Amniotic stem cell (primary cell): ENCODE measurements at regions not wholly inside any gene's neighbourhood (a gene's known extent, or its start where the extent isn't known, plus 50 kb on each side); places are given as distances from the start of the nearest gene placed in this dataset.
"Not testable (repeated sequence)": the region's sequence is repeated elsewhere in the genome, so short reads cannot be mapped to it uniquely, and the experiment has no call there.

Source experiments
- DNase-seq: peaks from one replicate; lab custom pipeline; 2025; lab: John Stamatoyannopoulos, UW

DNA sequence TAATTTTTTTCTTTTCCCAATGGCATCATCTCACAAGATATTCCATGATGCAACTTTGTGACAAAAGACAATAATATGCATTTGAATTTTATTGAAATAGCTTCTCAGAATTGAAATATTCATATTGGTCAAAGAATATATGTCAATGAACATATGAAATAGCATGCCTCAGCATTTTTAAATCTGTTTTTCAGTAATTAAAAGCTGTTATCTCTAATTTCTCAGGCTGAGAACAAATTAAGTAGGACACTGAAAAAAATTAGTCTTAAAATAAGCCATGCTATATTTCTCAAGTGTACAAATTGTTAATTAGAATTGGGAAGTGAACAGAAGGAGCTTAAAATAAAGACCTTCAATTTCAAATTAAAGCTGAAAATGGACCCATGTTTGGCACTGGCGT, 570.1 kb downstream of the MFSD1 start:
- DNase-seq, result no peak

DNA sequence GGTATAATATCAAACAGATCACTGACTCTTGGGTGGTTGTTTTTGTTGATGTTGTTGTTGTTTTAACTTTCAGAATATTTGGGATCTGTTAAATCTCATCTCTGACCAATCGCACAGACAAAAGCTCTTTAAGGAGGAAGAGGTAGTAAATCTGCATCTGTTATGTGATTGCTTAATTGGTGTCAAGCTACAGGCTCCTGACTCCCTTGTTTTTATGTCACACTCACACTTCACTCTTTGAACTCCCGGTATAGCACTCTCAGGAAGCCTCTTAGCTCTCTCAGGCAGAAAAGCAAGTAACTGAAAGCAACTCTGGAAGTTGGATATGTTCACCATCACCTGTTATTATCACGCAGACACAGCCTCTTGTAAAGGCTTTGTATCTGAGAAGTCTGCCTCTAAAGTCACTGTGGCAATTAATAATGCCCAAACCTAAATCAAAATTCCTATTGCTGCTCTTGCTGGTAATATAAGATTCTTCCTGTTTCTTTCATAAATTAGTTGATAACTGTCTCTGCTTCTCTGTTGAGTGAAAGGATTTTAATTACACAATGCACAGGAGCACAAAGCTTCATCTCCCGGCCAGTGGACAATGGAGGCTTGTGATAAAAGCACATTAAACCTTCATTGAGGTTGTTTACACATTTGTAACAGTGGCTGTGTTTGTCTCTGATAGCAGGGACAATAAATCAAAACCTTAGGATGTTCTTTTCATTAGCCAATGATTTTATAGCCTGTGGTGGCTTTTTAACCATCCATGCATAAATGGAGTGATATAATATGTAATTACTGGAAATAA, 576.7 kb downstream of the MFSD1 start:
- DNase-seq, result no peak

DNA sequence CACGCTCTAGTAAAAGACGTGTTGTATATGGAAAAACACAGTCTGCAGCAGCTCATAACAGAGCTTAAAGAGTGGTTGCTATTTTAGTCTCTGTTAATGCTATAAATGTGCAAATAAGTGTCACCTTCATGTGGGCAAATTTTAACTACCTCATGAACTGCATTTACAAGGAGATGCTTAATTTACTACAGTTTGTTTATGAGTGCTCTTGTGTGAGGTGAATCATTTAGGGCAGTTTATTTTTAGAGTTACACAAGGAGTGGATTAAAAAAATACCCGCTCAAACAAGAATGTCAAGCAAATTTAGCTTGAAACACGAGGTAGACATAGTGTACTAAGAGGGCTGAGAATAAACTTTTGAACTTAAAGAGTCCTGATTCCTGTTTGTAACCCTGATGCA, 579.0 kb downstream of the MFSD1 start:
- DNase-seq, result no peak

DNA sequence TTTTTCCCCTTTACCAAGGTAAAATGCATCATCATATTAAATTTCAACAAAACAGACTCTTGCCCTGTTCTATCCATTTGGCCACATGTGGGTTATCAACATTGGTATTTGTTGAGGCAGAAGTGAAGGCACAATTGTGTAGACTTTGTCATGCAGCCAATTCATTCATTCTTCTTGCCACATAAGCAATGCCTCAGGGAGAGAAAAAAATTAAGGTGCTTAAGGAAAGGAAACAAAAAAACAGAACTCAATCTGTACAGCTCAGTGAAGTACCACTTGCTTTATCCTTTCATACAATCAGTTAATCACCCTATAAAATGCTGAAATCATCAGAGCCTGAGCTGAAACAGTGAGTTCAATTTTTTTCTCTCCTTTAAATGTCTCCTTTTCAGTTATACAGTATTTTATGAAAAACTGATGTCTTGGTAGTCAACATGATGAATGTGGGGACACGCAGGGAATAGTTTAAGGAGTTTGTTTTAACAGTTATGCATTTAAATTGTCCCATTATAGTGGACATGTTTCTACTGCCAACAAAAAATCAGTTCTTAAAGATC, 588.9 kb downstream of the MFSD1 start:
- DNase-seq, result no peak

DNA sequence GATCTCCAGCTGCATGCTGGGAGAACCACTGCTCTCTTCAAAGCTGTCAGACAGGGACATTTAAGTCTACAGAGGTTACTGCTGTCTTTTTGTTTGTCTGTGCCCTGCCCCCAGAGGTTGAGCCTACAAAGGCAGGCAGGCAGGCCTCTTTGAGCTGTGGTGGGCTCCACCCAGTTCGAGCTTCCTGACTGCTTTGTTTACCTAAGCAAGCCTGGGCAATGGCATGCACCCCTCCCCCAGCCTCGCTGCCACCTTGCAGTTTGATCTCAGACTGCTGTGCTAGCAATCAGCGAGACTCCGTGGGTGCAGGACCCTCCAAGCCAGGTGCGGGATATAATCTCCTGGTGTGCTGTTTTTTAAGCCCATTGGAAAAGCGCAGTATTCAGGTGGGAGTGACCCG, 591.0 kb upstream of the IL12A start:
- DNase-seq, result not testable (repeated sequence)

DNA sequence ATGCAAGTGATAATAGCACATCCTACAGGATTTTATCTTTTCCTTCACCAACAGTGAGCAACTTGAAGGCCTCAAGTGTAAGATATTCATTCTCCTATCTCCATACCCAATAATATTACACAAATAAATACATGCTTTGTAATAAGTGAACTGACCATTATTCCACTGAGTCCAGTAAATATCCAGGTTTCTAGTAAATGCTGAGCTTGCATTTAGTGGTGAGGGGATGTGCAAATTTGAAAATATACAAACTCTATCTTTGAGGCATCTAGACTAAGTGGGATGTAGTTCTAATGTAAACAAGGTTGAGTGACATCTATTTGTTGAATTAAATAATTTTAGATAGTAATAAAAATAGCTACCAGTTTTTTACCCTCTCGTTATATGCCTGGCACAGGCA, 587.6 kb upstream of the IL12A start:
- no peak for DNase-seq

DNA sequence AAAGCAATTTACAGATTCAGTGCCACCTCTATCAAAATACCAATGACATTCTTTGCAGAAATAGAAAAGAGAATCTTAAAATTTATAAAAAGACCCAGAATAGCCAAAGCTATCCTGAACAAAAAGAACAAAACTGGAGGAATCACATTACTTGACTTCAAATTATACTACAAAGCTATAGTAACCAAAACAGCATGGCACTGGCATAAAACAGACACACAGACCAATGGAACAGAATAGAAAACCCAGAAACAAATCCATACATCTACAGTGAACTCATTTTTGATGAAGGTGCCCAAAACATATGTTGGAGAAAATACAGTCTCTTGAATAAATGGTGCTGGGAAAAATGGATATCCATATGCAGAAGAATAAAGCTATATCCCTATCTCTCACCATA, 578.9 kb upstream of the IL12A start:
- DNase-seq, result not testable (repeated sequence)

DNA sequence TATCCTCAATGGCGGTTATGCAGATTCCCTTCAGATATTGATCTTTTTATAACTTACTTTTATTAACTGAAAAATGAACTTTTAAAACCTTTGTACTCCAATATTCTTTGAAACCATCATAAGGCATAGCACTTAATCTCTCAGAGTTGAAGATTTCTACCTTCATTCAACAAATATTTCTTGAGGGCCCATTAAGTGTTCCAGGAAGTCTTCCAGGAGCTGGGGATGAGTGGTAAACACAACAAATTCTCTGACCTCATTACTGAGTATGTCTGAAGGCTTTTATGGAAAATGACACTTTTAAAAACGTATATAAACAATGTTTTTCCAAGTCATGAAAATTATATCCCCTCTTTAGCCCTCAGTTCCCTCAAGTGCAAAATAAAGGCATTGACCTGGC, 575.3 kb upstream of the IL12A start:
- DNase-seq, result no peak

DNA sequence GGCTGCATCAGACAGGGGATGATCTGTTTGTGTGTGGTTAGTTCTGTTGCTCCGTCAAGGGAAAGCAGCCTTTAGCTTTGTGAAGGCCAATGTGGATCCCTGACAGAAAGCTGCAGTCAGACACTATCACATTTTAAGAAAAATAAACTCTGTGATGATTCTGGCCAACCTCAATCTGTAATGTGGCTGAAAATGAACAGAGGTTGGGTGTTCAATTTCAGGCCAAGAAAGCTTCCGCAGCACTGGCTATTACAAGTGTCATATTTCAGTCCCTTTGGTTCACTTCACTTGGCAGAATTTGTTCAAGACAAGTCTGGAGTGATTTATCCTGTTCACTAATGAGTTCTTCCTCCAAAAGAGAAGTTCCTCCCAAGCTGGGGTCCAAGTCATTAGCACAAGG, 571.8 kb upstream of the IL12A start:
- no peak for DNase-seq

DNA sequence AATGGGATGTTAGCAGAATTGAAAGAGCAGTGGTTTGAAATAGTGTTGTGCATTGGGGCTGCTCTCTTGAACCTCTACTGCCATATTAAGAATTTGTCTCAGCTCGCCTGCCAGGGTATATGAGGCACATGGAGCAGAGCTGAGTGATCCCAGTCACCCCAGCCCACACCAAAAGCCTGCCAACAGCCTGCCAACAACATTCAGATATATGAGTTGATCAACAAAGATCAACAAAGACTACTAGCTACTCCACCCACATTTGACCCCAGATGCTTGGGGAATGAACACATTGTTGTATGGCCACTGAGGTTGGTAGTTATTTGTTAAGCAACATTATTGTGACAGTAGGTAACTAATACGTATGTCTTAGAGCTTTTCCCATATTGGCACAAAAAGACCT, 570.9 kb upstream of the IL12A start:
- no peak for DNase-seq

DNA sequence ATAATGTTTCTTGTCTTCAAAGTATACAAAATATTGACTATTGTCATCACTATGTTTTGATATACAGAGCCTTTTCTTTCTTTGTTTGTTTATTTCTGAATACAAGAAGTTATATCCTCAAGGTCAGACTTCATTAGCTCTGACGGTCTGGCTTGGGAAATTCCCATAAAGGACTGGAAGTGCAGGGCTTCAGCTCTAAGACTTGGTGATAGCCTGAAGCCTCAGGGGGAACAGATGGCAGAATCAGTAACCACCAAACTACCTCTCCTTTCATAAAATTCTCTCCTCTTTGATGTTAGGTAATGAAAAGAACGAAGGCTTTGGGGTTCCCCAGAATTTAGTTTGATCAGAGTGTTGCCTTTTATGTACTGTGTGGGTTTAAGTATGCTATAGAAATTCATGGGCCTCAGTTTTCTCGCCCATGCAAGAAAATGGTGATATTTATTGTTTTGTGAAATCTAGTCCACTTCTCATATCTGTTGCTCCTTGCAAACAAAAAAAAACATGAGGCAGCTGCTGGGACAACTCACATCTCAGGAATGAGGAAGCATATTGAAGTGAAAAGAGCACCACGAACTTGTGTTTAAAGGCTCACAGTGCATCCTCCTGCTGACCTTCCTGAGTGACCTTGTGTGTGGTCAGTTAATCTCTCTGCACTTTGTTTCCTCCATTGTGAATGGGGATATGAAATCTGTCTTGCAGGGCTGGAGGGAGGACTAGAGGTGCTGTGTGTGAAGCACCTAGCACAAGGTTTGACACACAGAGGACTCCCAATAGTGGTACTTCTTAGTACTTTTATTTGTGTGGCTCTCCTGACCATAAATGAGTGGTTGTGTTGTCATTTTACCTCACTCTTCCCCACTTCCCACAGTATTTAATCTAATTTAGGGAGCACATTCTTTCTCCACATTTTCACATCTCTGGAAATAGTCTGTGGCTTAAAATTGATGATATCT, 569.8 kb upstream of the IL12A start:
- DNase-seq, result peak; percentile 2

DNA sequence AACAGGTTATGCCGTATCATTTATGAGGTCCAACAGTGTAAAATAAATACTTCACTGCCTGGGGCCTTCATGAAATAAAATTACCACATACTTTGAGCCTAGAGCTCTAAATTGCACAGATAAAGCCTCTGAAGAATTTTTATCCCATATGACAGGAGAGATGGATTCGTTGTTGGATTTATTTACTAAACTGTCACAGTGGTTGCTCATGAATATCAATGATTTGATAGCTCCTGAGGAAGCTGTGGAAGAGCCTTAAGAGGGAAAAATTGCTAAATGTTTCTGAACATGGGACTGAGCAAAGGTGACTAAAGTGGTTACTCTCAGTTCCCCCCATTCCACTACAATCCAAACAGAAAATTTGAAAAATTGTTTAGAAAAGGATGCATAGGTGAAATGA, 558.9 kb upstream of the IL12A start:
- DNase-seq, result no peak

DNA sequence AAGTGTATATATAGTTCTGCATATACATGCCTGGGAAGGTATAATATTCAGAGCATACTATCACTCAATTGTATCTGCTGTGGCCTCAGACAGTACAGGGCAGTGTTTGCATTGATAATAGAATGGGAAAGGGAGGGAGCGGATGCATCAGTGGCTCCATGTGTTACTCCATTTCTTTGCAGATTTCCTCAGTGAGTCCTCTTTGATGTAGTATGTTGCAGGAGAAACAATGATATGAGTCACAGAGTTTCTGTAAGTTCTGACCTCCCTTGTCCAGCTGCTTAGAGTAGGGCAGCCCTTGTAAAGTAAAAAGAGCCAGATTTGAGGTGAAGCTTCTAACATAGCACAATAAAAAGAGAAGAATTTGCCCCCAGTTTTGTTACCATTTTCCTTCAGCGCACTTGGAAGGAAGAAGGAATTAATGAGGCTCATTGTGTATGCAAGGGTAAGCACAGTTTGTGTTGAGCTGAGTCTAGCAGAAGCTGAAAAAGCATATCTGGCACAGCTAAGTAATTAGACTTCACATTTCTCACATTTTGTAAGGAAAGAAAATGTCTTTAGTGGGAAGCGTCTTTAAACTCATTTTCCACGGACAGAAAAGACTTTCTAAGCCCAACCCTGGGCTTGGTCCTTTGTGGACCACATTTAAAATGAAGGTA, 555.8 kb upstream of the IL12A start:
- DNase-seq, result no peak

DNA sequence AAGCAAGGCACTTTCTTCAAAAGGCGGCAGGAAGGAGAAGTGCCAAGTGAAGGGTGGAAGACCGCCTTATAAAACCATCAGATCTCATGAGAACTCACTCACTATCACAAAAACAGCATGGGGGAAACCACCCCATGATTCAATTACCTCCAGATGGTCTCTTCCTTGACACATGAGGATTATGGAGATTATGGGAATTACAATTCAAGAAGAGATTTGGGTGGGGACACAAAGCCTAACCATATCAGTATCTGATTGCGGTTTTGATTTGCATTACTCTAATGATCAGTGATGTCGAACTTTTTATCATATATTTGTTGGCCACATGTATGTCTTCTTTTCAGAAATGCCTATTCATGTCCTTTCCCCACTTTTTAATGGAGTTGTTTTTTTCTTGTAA, 549.3 kb upstream of the IL12A start:
- DNase-seq, result no peak

DNA sequence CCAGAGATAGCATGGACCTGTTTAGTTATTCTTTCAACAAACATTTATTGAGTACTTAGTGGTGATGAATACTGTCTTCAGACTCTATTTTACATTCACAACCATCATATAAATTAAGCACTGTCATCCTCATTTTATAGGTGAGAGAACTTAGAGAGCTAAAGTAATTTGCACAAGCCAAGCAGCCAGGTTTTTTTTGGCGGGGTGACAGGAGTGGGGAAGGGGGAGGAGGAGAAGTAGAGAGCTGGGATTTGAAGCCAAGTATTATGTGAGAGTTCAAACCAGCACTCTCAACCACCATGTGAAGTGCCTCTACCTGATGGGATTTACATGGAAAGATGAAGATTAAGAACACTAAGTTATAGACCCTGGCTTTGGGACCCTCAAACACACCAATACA, 547.4 kb upstream of the IL12A start:
- no peak for DNase-seq

DNA sequence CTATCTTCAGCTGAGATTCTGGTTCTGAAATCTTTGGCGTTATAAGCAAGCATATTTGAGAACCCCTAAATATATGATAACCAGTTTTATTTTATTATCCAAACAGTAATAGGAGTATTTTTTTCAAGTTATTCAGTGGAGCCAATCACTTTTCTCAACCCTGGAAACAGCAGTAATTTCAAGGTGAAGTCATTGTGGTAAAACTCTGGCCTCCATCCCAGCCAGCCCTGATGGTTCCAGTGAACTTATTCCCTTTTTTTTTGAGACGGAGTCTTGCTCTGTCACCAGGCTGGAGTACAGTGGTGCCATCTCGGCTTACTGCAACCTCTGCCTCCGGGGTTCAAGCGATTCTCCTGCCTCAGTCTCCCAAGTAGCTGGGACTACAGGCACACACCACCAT, 545.4 kb upstream of the IL12A start:
- DNase-seq, result no peak

DNA sequence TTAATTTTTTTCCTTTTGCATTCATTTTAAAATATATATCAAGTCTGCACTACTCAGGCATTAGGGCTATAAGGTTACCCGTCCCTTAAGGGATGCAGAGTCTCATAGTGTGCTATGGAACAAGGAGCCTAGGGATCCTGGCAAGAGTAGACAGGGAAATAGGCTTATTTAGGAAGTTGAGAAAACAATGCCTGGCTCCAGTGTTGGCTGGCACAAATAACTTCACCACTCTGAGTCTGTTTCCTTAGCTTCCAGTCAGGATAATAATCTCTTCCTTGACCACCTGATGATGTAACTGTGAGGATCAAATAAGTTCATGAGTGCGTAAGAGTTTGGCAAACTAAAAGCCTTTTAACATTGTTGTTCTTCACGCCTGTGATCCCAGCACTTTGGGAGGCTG, 540.8 kb upstream of the IL12A start:
- DNase-seq, result no peak

DNA sequence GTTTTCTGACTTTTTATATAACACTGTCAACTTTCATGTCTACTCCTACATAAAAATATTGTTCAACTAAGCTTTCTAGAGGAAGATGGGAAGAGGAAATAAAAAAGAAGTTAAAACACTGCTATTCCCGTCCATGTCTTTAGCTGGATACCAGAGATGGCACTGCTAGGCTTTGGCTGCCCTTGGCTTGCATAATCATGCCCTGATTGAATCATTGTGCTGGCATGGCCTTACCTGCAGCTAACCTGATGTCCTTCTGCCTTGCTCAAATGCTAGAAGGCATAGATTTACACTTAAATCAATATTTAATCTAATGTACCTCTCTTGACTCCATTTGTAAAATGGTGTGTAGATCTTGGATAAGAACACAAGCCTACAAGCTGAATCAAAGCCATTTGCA, 539.7 kb upstream of the IL12A start:
- no peak for DNase-seq

DNA sequence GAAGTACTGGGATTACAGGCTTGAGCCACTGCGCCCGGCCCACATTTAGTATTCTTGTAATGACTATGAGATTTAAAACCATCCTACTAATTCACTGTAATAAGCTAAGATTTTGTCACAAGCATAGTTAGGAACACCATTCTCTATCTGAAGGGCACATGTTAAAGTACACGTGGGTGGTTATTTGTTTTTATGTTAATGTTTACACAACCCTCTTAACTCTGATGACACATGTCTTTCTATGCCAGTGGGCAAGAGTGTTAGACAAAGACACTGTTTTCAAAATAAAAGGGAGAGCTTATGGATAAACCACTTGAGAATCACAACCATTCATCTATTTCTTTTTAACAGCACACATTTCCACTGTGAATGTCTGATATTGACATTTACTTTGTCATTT, 537.6 kb upstream of the IL12A start:
- DNase-seq, result no peak

DNA sequence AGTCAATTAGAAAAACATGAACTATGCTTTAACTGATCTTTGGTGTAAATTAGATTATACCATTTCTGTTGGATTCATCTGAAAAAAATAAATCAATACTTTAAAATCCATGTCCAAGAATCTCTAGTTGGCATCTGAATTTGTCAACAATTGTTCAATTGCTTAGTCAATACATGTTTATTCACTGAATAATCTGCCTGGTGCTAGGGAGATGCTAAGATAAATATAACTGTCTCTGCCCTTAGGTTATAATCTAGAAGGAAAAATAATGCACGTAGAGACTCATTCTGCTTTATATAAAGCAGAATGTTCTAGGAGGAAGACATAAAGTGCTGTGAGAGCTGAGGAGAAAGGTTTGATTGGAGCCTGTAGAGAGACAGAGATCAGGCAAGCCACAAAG, 537.2 kb upstream of the IL12A start:
- no peak for DNase-seq

DNA sequence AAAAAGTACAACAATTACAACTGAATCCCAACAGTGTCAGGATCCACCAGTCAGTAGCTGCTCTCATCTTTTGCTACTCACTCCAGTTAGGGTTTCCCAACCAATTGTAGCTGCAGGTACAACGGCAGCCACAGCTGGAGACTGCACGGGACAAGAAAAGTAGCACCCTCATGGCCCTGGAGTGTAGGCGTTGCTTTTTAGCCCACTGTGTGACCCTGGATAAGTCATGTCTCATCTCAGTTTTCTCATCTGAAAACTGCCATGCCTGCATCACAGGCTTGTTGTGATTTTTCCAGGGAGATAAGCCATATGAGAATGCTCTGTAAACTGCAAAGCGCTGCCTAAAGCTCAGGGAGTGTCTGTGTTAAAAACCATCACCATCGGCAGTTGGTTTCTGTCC, 535.6 kb upstream of the IL12A start:
- DNase-seq, result no peak

DNA sequence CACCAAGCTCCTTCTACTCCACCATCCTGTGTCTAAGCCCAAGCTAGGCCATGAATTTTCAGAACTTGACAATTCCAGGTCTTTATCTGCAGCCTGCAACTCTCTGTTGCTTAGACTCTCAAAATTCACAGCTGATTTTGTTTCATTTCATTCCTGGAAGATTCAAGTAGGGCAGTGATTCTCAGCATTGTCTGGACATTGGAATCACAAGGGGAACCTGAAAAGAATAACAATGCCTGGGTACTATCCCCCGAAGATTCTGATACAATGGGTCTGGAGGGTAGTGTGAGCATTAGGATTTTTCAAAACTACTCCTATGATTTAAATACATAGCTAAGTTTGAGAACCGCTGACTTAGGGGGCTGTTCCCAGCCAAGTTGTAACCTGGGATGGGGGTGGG, 534.7 kb upstream of the IL12A start:
- DNase-seq, result no peak
